Tibial artery (tissue), 4 donors: ENCODE measurements at regions not wholly inside any gene's neighbourhood (a gene's known extent, or its start where the extent isn't known, plus 50 kb on each side); places are given as distances from the start of the nearest gene placed in this dataset.

ENCODE experiments used
- DNase-seq, 2 donors: peaks; one replicate each; pipeline ENCODE4 v3.0.0-alpha.2; 2019
- H3K27ac ChIP-seq, 2 donors: fragments of 200-600 bp; sonication (generic) in 1 of 2; 1 replicate in 1 of 2; 2 replicates in 1 of 2; pipeline ENCODE4 v1.5.1; 2018 to 2019; ENCODE audit warnings: mild to moderate bottlenecking in 1 of 2
- H3K27me3 ChIP-seq, 2 donors: fragments of 200-600 bp; sonication (generic) in 1 of 2; one replicate each; pipeline versions ENCODE4 v1.5.1 to v1.6.0; 2016 to 2019
- H3K36me3 ChIP-seq, 3 donors: fragments of 200-600 bp; sonication (generic) in 2 of 3; one replicate each; pipeline ENCODE4 v1.5.1; 2016 to 2019; ENCODE audit warnings: mild to moderate bottlenecking in 2 of 3
- H3K4me1 ChIP-seq, 4 donors: fragments of 200-600 bp; sonication (generic) in 2 of 4; 1 replicate in 3 of 4; 2 replicates in 1 of 4; pipeline ENCODE4 v1.5.1; 2016 to 2019
- H3K4me3 ChIP-seq, 2 donors: fragments of 200-600 bp; sonication (generic) in 1 of 2; 1 replicate in 1 of 2; 2 replicates in 1 of 2; pipeline ENCODE4 v1.5.1; 2018 to 2019; ENCODE audit warnings: mild to moderate bottlenecking in 2 of 2
- H3K9me3 ChIP-seq, 3 donors: fragments of 200-600 bp; sonication (generic) in 1 of 3; one replicate each; pipeline ENCODE4 v1.5.1; 2016 to 2019
- CTCF ChIP-seq, 2 experiments: fragments of 200-600 bp in 1 of 2; fragments of 450-650 bp in 1 of 2; IDR thresholded peaks; one replicate each; pipeline ENCODE4 v1.5.1; 2017 to 2019; ENCODE audit warnings: antibody characterized with exemption in 2 of 2, mild to moderate bottlenecking in 1 of 2, moderate library complexity in 1 of 2
- intact Hi-C: fragments of 100-400 bp; cut with DNase I; formaldehyde crosslinking; loops from one replicate; pipeline ENCODE4 v1.15.0; 2023; ENCODE audit warnings: low total_unique reads

- intact Hi-C loops, result no loop called here
- Histone ChIP-seq H3K27ac (peak overlapping the region in 1 of 2 donors; percentile 36), H3K36me3 (no peaks in the 10 kb centered on the region), H3K27me3 (no peaks in the 10 kb centered on the region), H3K4me1 (peaks cover 0 to 15% (median 5%) of the 10 kb centered on the region in 4 donors), H3K4me3 (no peak overlapping the region), H3K9me3 (no peaks in the 10 kb centered on the region)
- DNase-seq, result no peak
- TF ChIP-seq CTCF (IDR thresholded peaks at IDR 0.05), result no peak
These were observed 56.9 kb upstream of the DCN start for GRCh38 chr12:91239481-91239880.
